Tibial nerve (tissue), 4 donors: ENCODE measurements at regions not wholly inside any gene's neighbourhood (a gene's known extent, or its start where the extent isn't known, plus 50 kb on each side); places are given as distances from the start of the nearest gene placed in this dataset.
"Not testable (repeated sequence)": the region's sequence is repeated elsewhere in the genome, so short reads cannot be mapped to it uniquely, and the experiment has no call there.

Experiments
- EP300 ChIP-seq, 2 donors: sonication (generic); formaldehyde crosslinking; IDR thresholded peaks; one replicate each; pipeline ENCODE4 v1.6.1; 2017; ENCODE audit warnings: antibody characterized with exemption in 2 of 2, mild to moderate bottlenecking in 1 of 2
- POLR2A ChIP-seq, 2 donors: fragments of 450-650 bp; IDR thresholded peaks; one replicate each; pipeline ENCODE4 v1.6.1; 2017; ENCODE audit warnings: antibody characterized with exemption in 2 of 2, mild to moderate bottlenecking in 2 of 2, moderate library complexity in 2 of 2
- TF ChIP-seq, protein P1 (sequence below), 5 experiments: fragments of 200-600 bp in 3 of 5; fragments of 450-650 bp in 2 of 5; sonication (generic) in 3 of 5; IDR thresholded peaks; one replicate each; pipeline ENCODE4 v1.5.1; 2016 to 2019; ENCODE audit warnings: antibody characterized with exemption in 5 of 5, mild to moderate bottlenecking in 3 of 5, moderate library complexity in 2 of 5

DNA sequence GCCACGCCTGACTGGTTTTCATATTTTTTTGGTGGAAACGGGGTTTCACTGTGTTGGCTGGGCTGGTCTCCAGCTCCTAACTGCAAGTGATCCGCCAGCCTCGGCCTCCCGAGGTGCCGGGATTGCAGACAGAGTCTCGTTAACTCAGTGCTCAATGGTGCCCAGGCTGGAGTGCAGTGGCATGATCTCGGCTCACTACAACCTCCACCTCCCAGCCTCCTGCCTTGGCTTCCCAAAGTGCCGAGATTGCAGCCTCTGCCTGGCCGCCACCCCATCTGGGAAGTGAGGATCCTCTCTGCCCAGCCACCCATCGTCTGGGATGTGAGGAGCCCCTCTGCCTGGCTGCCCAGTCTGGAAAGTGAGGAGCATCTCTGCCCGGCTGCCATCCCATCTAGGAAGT lies 92.7 kb downstream of the ZNF675 start:
- TF ChIP-seq, protein P1, sequence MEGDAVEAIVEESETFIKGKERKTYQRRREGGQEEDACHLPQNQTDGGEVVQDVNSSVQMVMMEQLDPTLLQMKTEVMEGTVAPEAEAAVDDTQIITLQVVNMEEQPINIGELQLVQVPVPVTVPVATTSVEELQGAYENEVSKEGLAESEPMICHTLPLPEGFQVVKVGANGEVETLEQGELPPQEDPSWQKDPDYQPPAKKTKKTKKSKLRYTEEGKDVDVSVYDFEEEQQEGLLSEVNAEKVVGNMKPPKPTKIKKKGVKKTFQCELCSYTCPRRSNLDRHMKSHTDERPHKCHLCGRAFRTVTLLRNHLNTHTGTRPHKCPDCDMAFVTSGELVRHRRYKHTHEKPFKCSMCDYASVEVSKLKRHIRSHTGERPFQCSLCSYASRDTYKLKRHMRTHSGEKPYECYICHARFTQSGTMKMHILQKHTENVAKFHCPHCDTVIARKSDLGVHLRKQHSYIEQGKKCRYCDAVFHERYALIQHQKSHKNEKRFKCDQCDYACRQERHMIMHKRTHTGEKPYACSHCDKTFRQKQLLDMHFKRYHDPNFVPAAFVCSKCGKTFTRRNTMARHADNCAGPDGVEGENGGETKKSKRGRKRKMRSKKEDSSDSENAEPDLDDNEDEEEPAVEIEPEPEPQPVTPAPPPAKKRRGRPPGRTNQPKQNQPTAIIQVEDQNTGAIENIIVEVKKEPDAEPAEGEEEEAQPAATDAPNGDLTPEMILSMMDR (IDR thresholded peaks at IDR 0.05), result not testable (repeated sequence)
- TF ChIP-seq POLR2A, EP300 (IDR thresholded peaks at IDR 0.05): not testable (repeated sequence)
